SW480 (cell line): ENCODE measurements at regions not wholly inside any gene's neighbourhood (a gene's known extent, or its start where the extent isn't known, plus 50 kb on each side); places are given as distances from the start of the nearest gene placed in this dataset.
"Not testable (repeated sequence)": the region's sequence is repeated elsewhere in the genome, so short reads cannot be mapped to it uniquely, and the experiment has no call there.

Source experiments
- DNase-seq: peaks from one replicate; pipeline ENCODE4 v3.0.0-alpha.2; 2016; ENCODE audit warnings: low spot score

DNA sequence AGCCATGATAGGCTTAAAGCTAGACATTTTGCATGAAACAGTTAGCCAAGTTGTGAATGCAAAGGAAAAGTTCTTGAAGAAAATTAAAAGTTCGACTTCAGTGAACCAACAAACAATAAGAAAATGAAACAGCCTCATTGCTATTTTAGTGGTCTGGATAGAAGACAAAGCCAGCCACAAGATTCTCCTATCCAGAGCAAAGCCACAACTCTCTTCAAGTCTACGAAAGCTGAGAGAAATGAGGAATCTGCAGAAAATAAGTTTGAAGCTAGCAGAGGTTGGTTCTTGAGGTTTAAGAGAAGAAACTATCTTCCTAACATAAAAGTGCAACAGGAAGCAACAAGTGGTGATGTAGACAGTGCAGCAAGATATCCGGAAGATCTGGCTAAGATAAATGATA, 271.4 kb upstream of the GRM3 start:
- no peak for DNase-seq

DNA sequence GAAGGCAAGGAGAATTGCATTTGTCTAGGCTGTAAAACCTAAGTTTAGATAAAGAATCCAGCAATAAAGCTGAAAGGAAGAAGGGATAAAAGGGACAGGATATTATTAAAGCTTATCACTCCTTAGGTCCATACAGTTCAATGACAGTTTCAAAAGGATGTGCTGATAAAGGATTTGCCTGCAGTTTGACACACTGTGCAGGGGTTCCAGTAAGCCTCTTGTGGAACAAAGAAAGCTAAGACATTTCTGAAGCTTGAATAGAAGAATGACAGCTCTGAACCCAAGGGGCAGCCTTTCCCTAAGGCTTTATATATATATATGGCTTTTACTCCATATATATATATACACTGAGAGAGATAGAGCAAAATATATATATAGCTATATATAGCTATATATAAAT, 276.8 kb upstream of the GRM3 start:
- no peak for DNase-seq

DNA sequence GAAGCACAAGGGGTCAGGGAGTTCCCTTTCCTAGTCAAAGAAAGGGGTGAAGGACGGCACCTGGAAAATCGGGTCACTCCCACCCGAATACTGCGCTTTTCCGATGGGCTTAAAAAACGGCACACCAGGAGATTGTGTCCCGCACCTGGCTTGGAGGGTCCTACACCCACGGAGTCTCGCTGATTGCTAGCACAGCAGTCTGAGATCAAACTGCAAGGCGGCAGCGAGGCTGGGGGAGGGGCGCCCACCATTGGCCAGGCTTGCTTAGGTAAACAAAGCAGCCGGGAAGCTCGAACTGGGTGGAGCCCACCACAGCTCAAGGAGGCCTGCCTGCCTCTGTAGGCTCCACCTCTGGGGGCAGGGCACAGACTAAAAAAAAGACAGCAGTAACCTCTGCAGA, 303.3 kb upstream of the GRM3 start:
- not testable (repeated sequence) for DNase-seq

DNA sequence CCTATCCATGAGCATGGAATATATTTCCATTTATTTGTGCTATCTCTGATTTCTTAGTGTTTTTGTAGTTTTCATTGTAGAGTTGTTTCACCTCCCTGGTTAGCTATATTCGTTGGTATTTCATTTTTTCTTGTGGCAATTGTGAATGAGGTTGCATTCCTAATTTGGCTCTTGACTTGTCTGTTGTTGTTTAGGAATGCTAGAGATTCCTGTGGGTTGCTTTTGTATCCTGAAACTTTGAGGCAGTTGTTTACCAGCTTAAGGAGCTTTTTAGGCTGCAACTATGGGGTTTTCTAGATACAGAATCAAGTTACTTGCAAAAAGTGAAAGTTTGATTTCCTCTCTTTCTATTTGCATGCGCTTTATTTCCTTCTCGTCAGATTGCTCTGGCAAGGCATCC, 304.7 kb upstream of the GRM3 start:
- no peak for DNase-seq

DNA sequence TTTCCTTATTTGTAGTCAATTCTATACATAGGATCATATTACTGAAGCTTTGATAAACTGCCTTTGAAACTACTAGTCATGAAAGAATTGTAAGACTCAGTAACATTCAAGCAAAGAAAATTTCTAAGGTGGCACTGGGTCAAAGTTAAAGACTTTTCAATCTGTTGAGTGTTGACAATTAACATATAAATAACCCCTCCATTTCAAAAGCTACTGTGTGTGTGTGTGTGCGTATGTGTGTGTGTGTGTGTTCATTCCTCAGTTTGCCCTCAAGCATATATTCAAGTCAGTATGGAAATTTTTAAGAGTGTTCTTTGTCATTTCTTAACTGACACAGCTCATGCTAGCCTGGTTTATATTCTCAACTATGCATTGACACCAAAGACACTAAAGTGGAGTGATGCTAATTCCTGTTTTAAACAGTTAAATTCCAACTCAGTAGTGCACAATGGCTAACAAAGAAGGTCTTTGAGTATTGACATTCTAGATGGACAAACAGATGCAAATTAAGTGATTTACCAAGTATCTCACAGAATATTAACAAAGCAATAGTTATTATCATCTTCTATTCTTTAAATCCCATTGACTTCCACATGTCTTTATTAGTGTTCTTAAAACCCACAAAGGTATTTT, 314.8 kb upstream of the GRM3 start:
- no peak for DNase-seq

DNA sequence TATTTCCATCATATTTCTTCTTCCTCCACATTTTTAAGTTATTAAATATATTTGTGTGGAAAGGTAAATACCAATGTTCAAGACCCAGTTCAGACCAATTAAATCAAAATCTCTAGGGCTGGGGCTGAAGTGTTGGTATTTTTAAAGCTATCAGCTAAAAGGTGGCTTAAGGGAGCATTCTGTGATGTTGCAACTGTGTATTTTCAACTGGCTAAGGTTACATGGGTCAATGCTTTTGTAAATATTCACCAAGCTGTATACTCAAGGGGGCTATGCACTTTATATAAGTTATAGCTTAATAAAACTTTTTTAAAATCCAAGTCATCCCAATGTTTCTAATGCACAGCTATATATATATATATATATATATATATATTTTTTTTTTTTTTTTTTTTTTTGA, 316.9 kb upstream of the GRM3 start:
- DNase-seq: no peak

DNA sequence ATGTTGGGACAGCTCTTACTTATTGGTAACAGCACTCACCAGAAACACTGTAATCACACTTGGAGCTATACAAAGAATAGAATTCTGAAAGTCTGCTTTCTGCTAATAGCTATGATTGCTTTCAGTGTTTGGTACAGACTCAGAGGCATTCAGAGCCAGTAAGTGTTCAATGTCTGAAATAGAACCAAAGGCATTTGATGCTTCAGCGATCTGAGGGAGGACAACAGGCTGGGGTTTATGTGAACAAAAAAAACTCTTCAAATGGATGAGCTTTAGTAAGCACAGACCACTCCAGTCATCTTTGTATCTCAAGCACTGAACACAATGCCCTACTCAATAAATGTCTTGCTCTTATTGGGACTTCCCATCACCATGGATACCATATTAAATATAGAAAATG, 322.8 kb upstream of the GRM3 start:
- DNase-seq: no peak

DNA sequence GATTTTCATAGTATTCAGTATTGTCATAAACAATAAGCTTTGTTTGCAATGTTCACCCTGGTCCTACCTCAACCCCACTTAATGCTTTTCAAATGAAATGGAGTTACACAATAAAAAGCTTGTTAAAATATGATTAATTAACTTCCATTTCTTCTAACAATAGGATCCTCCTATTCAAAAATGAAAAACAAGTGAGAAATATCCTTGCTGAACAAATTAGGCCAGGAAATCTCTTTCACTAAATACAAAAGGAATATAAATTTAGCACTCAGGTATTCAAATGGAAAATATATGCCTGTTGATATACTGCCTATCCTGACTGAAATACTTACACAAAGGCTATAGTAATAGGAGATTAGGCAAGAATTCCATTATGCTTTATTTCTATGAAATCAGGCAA, 323.4 kb upstream of the GRM3 start:
- DNase-seq: no peak

DNA sequence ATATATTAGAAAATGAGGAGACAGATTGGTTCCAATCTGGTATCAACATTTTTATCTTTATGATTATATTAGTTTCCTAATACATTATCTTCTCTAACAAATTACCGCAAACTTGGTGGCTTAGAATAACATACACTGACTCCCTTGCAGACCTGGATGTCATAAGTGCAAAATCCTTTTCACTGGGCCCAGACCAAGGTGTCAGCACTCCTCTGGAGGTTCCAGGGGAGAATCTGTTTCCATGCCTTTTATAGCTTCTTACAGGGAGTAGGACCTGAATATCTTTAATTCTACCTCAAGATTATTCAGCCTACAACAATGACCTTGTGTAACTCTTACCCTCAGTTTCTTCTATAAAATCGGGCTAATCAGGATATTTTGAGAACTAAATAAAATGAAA, 329.9 kb upstream of the GRM3 start:
- no peak for DNase-seq

DNA sequence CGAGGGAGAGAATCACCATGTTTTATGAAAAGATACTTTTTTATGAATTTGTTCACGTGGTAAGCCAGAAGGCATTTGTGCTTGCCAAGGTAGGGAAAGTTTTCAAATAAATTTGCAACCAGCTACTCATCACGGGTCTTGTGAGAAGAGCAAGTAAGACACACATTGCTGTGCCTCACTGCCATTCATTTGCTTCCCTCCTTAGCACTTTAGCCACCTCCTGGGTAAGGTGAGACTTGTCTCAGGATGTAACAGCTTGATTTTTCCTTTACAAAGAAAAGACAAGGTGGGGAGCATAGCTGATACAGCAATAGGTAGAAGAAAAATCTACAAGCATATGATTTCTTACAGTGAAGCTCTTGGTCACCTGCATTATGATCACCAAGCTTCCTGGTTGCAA, 342.4 kb upstream of the GRM3 start:
- DNase-seq: no peak

DNA sequence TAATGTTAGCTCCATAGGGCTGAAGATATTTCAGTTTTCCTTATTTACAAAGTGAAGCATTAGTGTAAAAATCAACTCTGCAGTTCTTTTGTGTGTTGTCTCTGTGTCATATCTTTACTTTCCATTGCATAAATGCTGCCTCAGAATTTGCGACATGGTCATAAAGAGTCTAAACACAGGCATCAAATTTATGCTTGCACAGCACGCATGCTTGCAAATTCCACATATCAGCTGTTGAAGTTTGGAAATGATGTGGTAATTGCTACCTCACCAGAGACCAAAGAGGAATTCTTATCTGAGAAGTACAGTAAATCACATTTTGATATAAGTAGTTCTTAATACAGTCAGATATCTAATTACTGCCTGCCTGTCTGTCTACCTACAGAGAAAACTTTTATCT, 348.2 kb upstream of the GRM3 start:
- no peak for DNase-seq

DNA sequence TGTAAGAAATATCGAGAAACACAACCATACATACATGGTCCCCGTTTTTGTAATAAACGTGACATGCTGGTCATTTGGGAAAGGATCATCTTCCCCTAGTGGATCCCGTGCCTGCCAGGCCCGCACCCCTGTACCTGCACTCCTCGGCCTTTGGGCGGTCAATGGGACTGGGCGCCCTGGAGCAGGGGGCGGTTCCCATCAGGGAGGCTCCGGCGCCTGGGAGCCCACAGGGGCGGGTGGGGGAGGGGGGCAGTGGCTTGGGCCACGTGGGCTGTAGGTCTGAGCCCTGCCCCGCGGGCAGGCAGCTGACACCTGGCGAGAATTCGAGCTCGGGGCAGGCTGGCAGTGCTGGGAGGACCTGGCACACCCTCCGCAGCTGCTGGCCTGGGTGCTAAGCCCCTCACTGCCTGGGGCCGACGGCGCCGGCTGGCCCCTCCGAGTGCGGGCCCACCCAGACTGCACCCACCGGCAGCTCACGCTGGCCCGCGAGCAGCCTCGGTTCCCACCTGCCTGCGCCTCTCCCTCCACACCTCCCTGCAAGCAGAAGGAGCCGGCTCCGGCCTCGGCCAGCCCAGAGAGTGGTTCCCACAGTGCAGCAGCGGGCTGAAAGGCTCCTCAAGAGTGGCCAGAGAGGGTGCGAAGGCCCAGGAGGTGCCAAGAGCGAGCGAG, 361.6 kb upstream of the GRM3 start:
- DNase-seq: no peak

DNA sequence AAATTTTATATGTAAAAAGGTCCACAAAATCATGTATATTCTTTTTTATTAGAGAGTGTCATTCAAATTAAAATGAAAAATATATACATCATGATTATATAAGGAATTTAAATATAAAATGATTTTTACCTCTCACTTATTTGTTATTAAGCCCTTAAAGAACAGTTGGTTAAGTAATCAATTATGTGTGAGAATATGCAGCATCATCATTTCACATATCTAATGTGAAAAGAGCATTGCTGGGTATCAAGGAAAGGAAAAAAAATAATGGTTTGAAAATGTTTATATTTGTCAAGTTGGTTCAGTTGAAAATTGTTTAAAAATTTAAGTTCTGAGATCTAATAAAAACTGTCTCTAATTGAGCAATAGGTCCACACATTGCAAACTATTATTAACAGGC, 363.6 kb upstream of the GRM3 start:
- DNase-seq: no peak

DNA sequence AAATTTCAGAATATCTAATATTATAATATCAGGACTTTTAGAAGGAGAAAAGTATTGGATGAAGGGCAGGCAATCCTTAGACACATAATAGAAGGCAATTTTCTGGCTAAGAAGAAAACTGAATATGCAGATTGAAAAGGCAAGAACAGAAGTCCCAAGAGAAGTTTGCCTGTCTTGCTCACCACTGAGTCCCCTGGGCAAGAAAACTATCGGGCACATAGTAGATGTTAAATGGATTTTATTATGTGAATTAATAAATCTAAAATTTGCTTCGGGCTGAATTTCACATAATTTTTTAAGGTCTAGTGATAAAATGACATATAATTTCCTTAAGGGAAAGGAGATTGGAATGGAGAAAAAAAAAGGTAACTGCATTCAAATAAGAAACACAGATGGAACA, 380.9 kb upstream of the GRM3 start:
- DNase-seq: no peak

DNA sequence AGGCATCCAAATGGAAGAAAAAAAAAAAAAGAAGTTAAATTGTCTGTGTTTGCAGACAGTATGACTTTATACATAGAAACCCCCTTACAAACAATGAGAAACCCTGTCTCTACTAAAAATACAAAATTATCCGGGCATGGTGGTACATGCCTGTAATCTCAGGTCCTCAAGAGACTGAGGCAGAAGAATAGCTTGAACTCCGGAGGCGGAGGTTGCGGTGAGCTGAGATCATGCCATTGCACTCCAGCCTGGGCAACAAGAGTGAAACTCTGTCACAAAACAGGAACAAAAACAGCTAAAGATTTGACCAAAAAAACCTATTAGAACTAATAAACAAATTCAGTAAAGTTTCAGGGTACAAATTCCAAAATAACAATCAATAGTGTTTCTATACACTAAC, 385.8 kb upstream of the GRM3 start:
- DNase-seq: no peak

DNA sequence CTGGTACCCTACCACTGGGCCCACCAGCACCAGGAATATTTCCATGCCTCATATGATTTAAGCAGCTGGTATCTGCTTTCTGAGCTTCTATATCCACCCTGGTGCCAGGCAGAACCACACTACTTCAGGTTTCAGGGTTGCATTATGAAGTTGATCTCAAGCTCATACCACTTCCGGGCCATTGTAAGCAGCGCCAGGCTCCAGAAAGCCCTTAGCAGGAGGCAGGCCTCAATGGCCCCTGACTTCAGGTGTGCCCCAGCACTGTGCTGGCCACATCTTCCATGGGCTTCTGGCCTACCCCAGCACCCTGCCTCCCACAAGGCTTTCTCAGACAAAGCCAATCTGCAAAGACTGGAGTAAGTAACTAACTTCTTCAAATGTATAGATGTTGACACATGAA, 391.3 kb upstream of the GRM3 start:
- no peak for DNase-seq

DNA sequence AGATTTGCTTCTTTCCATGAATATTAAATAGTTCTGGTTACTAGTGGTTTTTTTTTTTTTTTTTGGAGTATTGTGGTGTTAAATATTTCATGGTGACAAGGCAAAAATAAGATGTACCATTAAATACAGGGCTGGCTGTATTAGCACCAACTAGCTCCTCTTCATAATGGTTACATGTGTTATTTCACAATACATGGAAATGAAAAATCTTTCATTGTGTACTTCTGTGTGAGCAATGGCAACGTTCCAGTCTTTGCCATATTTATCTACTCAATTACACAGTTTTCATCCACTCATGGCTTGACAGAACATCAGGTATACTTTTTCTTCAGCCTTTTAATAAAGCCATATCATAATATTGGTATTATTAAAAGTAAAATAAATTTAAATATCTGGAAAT, 394.7 kb upstream of the GRM3 start:
- DNase-seq: no peak

DNA sequence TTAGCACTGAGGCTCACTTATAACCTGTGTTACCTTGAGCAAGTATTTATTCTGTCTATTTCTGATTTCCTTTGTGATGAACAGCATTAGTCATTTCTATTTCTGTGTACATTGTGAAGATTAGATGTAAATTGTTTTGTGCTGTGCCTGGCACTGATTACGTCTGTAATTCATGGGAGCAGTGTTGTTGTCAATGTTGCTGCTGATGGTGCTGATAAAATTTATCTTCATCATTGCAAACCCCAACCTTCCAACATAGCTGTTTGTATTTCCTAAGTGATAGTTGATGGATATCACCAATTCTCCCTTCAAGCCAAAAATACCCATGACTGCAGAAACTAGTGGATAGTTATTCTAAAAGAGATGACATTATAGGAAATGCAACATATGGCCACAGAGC, 400.5 kb upstream of the GRM3 start:
- DNase-seq: no peak

DNA sequence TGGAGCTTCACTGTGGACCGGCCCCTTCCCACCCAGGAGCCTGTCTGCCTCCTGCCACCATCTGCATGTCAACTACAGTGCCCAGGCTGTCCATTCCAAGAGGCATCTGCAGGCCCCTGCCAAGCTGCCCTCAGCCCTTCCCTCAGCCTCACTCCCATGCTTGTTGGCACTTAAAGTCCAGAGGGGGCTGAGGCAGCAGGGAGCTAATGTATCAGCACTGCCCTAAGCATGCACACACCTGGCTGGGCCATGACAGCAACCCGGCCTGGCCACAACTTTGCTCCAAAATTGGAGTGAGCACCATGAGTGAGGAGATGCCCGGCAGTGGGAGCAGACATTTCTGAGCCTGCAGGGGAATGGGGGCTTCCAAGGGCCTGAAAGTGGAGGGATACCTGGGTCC, 417.5 kb upstream of the GRM3 start:
- DNase-seq: no peak

DNA sequence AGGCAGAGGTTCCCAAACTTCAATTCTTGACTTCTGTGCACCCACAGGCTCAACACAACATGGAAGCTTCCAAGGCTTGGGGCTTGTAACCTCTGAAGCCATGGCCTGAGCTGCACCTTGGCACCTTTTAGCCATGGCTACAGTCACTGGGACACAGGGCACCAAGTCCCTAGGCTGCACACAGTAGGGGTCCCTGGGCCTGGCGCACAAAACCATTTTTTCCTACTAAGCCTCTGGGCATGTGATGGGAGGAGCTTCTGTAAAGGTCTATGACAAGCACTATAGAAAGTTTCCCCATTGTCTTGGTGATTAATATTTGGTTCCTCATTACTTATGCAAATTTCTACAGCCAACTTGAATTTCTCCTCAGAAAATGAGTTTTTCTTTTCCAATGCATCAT, 420.9 kb upstream of the GRM3 start:
- no peak for DNase-seq

DNA sequence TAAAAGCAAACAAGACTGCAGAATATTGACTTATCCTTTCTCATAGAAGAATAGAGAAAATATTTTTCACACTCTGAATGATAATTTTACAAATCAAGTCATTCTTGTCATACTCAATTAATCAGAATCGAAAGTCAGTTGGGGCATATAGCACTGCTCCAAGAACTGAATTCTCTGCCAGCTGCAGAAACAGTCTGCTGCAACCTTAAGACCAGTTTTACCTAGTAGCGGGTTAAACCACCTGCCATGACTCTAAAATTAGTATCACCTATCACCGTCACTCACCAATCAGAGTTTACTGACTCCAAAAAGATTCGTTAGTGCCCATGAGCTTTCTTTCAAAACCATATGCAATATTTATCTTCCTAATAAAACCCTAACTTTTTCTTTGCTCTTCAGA, 429.0 kb upstream of the GRM3 start:
- no peak for DNase-seq

DNA sequence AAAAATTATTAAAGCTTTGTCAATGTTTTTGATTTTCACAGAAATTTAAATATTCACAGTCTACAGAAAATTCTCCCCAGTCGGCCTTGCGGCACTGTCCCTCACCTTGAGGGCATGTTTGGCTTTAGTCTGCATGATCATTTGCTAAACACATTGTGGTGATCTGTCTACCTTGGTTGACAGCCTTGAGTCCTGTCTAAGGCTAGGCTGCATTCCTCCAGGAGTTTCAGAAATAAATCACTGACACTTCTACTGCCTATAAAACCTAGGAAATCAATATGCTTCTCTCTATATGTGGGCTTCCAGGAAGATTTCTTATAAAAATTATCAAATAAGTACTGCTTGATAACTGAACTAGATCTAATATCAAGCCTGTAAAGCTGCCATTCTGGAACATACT, 430.7 kb upstream of the GRM3 start:
- DNase-seq: no peak

DNA sequence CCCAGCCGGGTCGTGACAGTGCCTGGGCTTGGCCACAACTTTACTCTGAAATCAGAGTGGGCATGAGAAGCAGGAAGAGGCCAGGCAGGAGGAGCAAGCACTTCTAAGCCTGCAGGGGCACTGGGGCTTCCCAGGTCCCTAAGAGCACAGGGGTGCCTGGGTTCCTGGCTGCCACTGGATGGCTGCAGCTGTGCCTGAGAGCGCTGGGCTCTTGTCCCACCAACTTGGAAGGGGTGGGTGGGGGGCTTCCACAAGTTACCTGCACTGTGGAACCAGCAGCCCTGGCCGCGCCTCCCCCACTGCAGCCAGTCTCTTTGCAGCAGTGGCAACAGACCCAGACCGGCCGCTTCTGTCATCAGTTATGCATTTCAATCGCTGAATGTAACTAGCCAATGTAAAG, 434.7 kb upstream of the GRM3 start:
- no peak for DNase-seq

DNA sequence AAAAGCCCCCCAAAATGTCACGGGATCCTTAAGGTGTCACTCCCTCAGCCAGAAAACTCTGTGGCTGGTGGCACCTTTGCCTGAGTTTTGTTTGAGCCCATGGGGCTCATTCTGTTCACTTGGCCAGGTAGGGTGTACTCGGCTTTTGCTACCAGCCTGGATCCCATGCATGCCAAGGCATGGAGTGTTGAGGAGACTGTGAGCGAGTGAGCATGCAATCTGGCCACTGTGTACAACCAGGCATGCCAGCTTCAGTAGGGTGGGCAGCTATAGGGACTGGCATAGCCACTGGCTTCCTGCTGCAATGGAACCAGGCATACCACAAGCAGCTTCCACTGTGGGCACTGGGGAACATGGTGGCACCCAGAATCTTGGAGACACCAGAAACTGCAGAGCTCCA, 436.0 kb upstream of the GRM3 start:
- no peak for DNase-seq

DNA sequence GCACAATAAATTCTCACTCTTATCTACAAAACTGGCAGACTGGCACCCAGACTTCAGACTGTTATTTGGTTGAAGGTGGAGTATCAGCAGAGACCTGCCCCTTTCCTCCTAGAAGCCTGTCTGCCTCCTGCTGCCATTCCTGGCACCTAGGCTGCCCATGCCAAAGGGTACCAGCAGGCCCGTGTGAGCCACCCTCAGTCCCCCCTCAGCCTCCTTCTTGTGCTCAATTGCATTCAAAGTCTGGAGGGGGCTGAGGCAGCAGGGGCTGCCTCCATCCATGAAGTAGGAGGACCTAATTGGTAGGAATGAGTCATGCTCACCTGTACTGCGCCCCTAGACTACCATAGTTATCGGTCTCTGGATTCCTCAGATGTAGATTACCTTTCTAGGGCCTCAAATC, 440.9 kb upstream of the GRM3 start:
- DNase-seq: no peak
